Tibial artery (tissue), 4 donors: ENCODE measurements at regions not wholly inside any gene's neighbourhood (a gene's known extent, or its start where the extent isn't known, plus 50 kb on each side); places are given as distances from the start of the nearest gene placed in this dataset.

ENCODE experiments used
- DNase-seq, 2 donors: peaks; one replicate each; pipeline ENCODE4 v3.0.0-alpha.2; 2019
- H3K27ac ChIP-seq, 2 donors: fragments of 200-600 bp; sonication (generic) in 1 of 2; 1 replicate in 1 of 2; 2 replicates in 1 of 2; pipeline ENCODE4 v1.5.1; 2018 to 2019; ENCODE audit warnings: mild to moderate bottlenecking in 1 of 2
- H3K27me3 ChIP-seq, 2 donors: fragments of 200-600 bp; sonication (generic) in 1 of 2; one replicate each; pipeline versions ENCODE4 v1.5.1 to v1.6.0; 2016 to 2019
- H3K36me3 ChIP-seq, 3 donors: fragments of 200-600 bp; sonication (generic) in 2 of 3; one replicate each; pipeline ENCODE4 v1.5.1; 2016 to 2019; ENCODE audit warnings: mild to moderate bottlenecking in 2 of 3
- H3K4me1 ChIP-seq, 4 donors: fragments of 200-600 bp; sonication (generic) in 2 of 4; 1 replicate in 3 of 4; 2 replicates in 1 of 4; pipeline ENCODE4 v1.5.1; 2016 to 2019
- H3K4me3 ChIP-seq, 2 donors: fragments of 200-600 bp; sonication (generic) in 1 of 2; 1 replicate in 1 of 2; 2 replicates in 1 of 2; pipeline ENCODE4 v1.5.1; 2018 to 2019; ENCODE audit warnings: mild to moderate bottlenecking in 2 of 2
- H3K9me3 ChIP-seq, 3 donors: fragments of 200-600 bp; sonication (generic) in 1 of 3; one replicate each; pipeline ENCODE4 v1.5.1; 2016 to 2019
- CTCF ChIP-seq, 2 experiments: fragments of 200-600 bp in 1 of 2; fragments of 450-650 bp in 1 of 2; IDR thresholded peaks; one replicate each; pipeline ENCODE4 v1.5.1; 2017 to 2019; ENCODE audit warnings: antibody characterized with exemption in 2 of 2, mild to moderate bottlenecking in 1 of 2, moderate library complexity in 1 of 2
- intact Hi-C: fragments of 100-400 bp; cut with DNase I; formaldehyde crosslinking; loops from one replicate; pipeline ENCODE4 v1.15.0; 2023; ENCODE audit warnings: low total_unique reads

GRCh38 chr12:105457026-105457425, 126.5 kb downstream of the C12orf75 start:
- Histone ChIP-seq H3K4me3 (no peak overlapping the region), H3K4me1 (peaks cover 0 to 14% (median 4%) of the 10 kb centered on the region in 4 donors), H3K36me3 (no peaks in the 10 kb centered on the region), H3K9me3 (no peaks in the 10 kb centered on the region), H3K27me3 (no peaks in the 10 kb centered on the region), H3K27ac (no peak overlapping the region)
- DNase-seq = no peak
- TF ChIP-seq CTCF (IDR thresholded peaks at IDR 0.05) = no peak
- intact Hi-C loops = no loop called here

GRCh38 chr12:105459760-105460330, 129.4 kb downstream of the C12orf75 start:
- Histone ChIP-seq H3K9me3 (no peaks in the 10 kb centered on the region), H3K36me3 (no peaks in the 10 kb centered on the region), H3K4me1 (peaks cover 0 to 14% (median 4%) of the 10 kb centered on the region in 4 donors), H3K27me3 (no peaks in the 10 kb centered on the region), H3K4me3 (no peak overlapping the region), H3K27ac (no peak overlapping the region)
- DNase-seq = no peak
- no peak for TF ChIP-seq CTCF (IDR thresholded peaks at IDR 0.05)
- intact Hi-C loops = no loop called here

GRCh38 chr12:105461271-105461943, 130.9 kb downstream of the C12orf75 start:
- Histone ChIP-seq H3K36me3 (no peaks in the 10 kb centered on the region), H3K4me1 (peaks cover 0 to 14% (median 4%) of the 10 kb centered on the region in 4 donors), H3K4me3 (no peak overlapping the region), H3K27me3 (no peaks in the 10 kb centered on the region), H3K27ac (no peak overlapping the region), H3K9me3 (no peaks in the 10 kb centered on the region)
- no peak for TF ChIP-seq CTCF (IDR thresholded peaks at IDR 0.05)
- no peak for DNase-seq
- intact Hi-C loops = no loop called here

- no peaks in the 10 kb centered on the region for H3K9me3 ChIP-seq
- no peak for TF ChIP-seq CTCF (IDR thresholded peaks at IDR 0.05)
- H3K27me3 ChIP-seq = no peaks in the 10 kb centered on the region
- no peak overlapping the region for H3K4me3 ChIP-seq
- intact Hi-C loops = no loop called here
- DNase-seq = no peak
- no peak overlapping the region for H3K27ac ChIP-seq
- peaks cover 0 to 22% (median 4%) of the 10 kb centered on the region in 4 donors for H3K4me1 ChIP-seq
- no peaks in the 10 kb centered on the region for H3K36me3 ChIP-seq
These were observed 131.7 kb downstream of the C12orf75 start for GRCh38 chr12:105461944-105462762.

GRCh38 chr12:105462831-105463230, 132.3 kb downstream of the C12orf75 start:
- intact Hi-C loops = no loop called here
- no peak for TF ChIP-seq CTCF (IDR thresholded peaks at IDR 0.05)
- no peak overlapping the region for H3K27ac ChIP-seq
- H3K27me3 ChIP-seq = no peaks in the 10 kb centered on the region
- H3K4me3 ChIP-seq = no peak overlapping the region
- no peak for DNase-seq
- peaks cover 0 to 24% (median 4%) of the 10 kb centered on the region in 4 donors for H3K4me1 ChIP-seq
- no peaks in the 10 kb centered on the region for H3K36me3 ChIP-seq
- no peaks in the 10 kb centered on the region for H3K9me3 ChIP-seq
